Stimulated activated memory B cell treated with anti-CD40 and anti-IgM and Interleukin-4, amounts not matched to agents 10 μg/mL and 1 μg/mL and 100 μg/mL, for 72 hours (primary cell): ENCODE measurements at regions not wholly inside any gene's neighbourhood (a gene's known extent, or its start where the extent isn't known, plus 50 kb on each side); places are given as distances from the start of the nearest gene placed in this dataset.

Source experiments
- ATAC-seq: fragments of 150-1000 bp; cut with Tn5 transposase; 2 replicates; pipeline ENCODE4 v1.10.0; 2021
- H3K27ac Mint-ChIP-seq: one replicate; pipeline ENCODE4 v1.8.0; 2022; ENCODE audit warnings: mild to moderate bottlenecking, mixed read lengths
- H3K27me3 Mint-ChIP-seq: one replicate; pipeline ENCODE4 v1.8.0; 2022; ENCODE audit warnings: mixed read lengths
- H3K36me3 Mint-ChIP-seq: one replicate; pipeline ENCODE4 v1.8.0; 2022; ENCODE audit warnings: mixed read lengths
- H3K4me1 Mint-ChIP-seq: one replicate; pipeline ENCODE4 v1.8.0; 2022; ENCODE audit warnings: mixed read lengths
- H3K4me3 Mint-ChIP-seq: one replicate; pipeline ENCODE4 v1.8.0; 2022; ENCODE audit warnings: mild to moderate bottlenecking, moderate library complexity, mixed read lengths
- H3K9me3 Mint-ChIP-seq: one replicate; pipeline ENCODE4 v1.8.0; 2022; ENCODE audit warnings: mixed read lengths

GRCh38 chr6:21690489-21690888 lies 96.9 kb downstream of the SOX4 start:
- Mint-ChIP-seq H3K4me1 (no peaks in the 10 kb centered on the region), H3K4me3 (no peak overlapping the region), H3K9me3 (peaks cover 6% of the 10 kb centered on the region), H3K27ac (no peak overlapping the region), H3K27me3 (no peaks in the 10 kb centered on the region), H3K36me3 (no peaks in the 10 kb centered on the region)
- ATAC-seq: no peak

GRCh38 chr6:21691685-21692346 lies 98.3 kb downstream of the SOX4 start:
- H3K27ac Mint-ChIP-seq: no peak overlapping the region
- ATAC-seq: no peak
- H3K27me3 Mint-ChIP-seq: no peaks in the 10 kb centered on the region
- peaks cover 6% of the 10 kb centered on the region for H3K9me3 Mint-ChIP-seq
- H3K4me3 Mint-ChIP-seq: no peak overlapping the region
- H3K36me3 Mint-ChIP-seq: no peaks in the 10 kb centered on the region
- H3K4me1 Mint-ChIP-seq: no peaks in the 10 kb centered on the region

- Mint-ChIP-seq H3K36me3 (no peaks in the 10 kb centered on the region), H3K4me3 (no peak overlapping the region), H3K4me1 (no peaks in the 10 kb centered on the region), H3K9me3 (peaks cover 5% of the 10 kb centered on the region), H3K27ac (no peak overlapping the region), H3K27me3 (no peaks in the 10 kb centered on the region)
- ATAC-seq: no peak
These were observed 99.2 kb downstream of the SOX4 start for GRCh38 chr6:21692721-21693120.

- H3K9me3 Mint-ChIP-seq: peaks cover 2% of the 10 kb centered on the region
- no peak for ATAC-seq
- H3K36me3 Mint-ChIP-seq: no peaks in the 10 kb centered on the region
- no peak overlapping the region for H3K4me3 Mint-ChIP-seq
- no peak overlapping the region for H3K27ac Mint-ChIP-seq
- no peaks in the 10 kb centered on the region for H3K4me1 Mint-ChIP-seq
- no peaks in the 10 kb centered on the region for H3K27me3 Mint-ChIP-seq
These were observed 100.6 kb downstream of the SOX4 start for GRCh38 chr6:21694168-21694567.

GRCh38 chr6:21707524-21708319 lies 114.2 kb downstream of the SOX4 start:
- no peak for ATAC-seq

GRCh38 chr6:21708320-21708580 lies 114.7 kb downstream of the SOX4 start:
- ATAC-seq: no peak
- no peaks in the 10 kb centered on the region for H3K4me1 Mint-ChIP-seq
- no peak overlapping the region for H3K4me3 Mint-ChIP-seq

More at GRCh38 chr6:21707524-21708319, 114.2 kb downstream of the SOX4 start:
- H3K27me3 Mint-ChIP-seq: no peaks in the 10 kb centered on the region
- H3K36me3 Mint-ChIP-seq: no peaks in the 10 kb centered on the region
- H3K27ac Mint-ChIP-seq: no peak overlapping the region
- H3K4me3 Mint-ChIP-seq: no peak overlapping the region
- no peaks in the 10 kb centered on the region for H3K4me1 Mint-ChIP-seq
- no peaks in the 10 kb centered on the region for H3K9me3 Mint-ChIP-seq

GRCh38 chr6:21710216-21710615 lies 116.7 kb downstream of the SOX4 start:
- Mint-ChIP-seq H3K36me3 (no peaks in the 10 kb centered on the region), H3K4me1 (no peaks in the 10 kb centered on the region), H3K27ac (no peak overlapping the region), H3K4me3 (no peak overlapping the region), H3K9me3 (no peaks in the 10 kb centered on the region), H3K27me3 (no peaks in the 10 kb centered on the region)
- ATAC-seq: no peak

More at GRCh38 chr6:21708320-21708580, 114.7 kb downstream of the SOX4 start:
- Mint-ChIP-seq H3K9me3 (no peaks in the 10 kb centered on the region), H3K27me3 (no peaks in the 10 kb centered on the region), H3K27ac (no peak overlapping the region), H3K36me3 (no peaks in the 10 kb centered on the region)

- Mint-ChIP-seq H3K36me3 (no peaks in the 10 kb centered on the region), H3K4me1 (no peaks in the 10 kb centered on the region), H3K9me3 (no peaks in the 10 kb centered on the region)
These were observed 117.5 kb downstream of the SOX4 start for GRCh38 chr6:21710908-21711627.

GRCh38 chr6:21712213-21712612 lies 118.7 kb downstream of the SOX4 start:
- ATAC-seq: no peak
- no peak overlapping the region for H3K4me3 Mint-ChIP-seq
- H3K36me3 Mint-ChIP-seq: no peaks in the 10 kb centered on the region
- H3K27me3 Mint-ChIP-seq: no peaks in the 10 kb centered on the region
- H3K9me3 Mint-ChIP-seq: no peaks in the 10 kb centered on the region
- H3K27ac Mint-ChIP-seq: no peak overlapping the region
- no peaks in the 10 kb centered on the region for H3K4me1 Mint-ChIP-seq

More at GRCh38 chr6:21710908-21711627, 117.5 kb downstream of the SOX4 start:
- Mint-ChIP-seq H3K27me3 (no peaks in the 10 kb centered on the region), H3K27ac (no peak overlapping the region), H3K4me3 (no peak overlapping the region)
- no peak for ATAC-seq

GRCh38 chr6:21713481-21713880 lies 119.9 kb downstream of the SOX4 start:
- Mint-ChIP-seq H3K4me1 (no peaks in the 10 kb centered on the region), H3K9me3 (no peaks in the 10 kb centered on the region), H3K27ac (no peak overlapping the region), H3K36me3 (no peaks in the 10 kb centered on the region), H3K4me3 (no peak overlapping the region), H3K27me3 (no peaks in the 10 kb centered on the region)
- ATAC-seq: no peak

- Mint-ChIP-seq H3K27me3 (no peaks in the 10 kb centered on the region), H3K27ac (no peak overlapping the region), H3K4me1 (no peaks in the 10 kb centered on the region), H3K9me3 (peaks cover 3% of the 10 kb centered on the region), H3K36me3 (no peaks in the 10 kb centered on the region), H3K4me3 (no peak overlapping the region)
- ATAC-seq: no peak
These were observed 121.6 kb downstream of the SOX4 start for GRCh38 chr6:21715180-21715579.

GRCh38 chr6:21722510-21722909 lies 129.0 kb downstream of the SOX4 start:
- H3K4me1 Mint-ChIP-seq: no peaks in the 10 kb centered on the region
- no peak overlapping the region for H3K27ac Mint-ChIP-seq
- H3K27me3 Mint-ChIP-seq: no peaks in the 10 kb centered on the region
- peaks cover 3% of the 10 kb centered on the region for H3K9me3 Mint-ChIP-seq
- no peaks in the 10 kb centered on the region for H3K36me3 Mint-ChIP-seq
- no peak for ATAC-seq
- H3K4me3 Mint-ChIP-seq: no peak overlapping the region

- Mint-ChIP-seq H3K27ac (no peak overlapping the region), H3K4me3 (no peak overlapping the region), H3K36me3 (no peaks in the 10 kb centered on the region), H3K9me3 (peaks cover 2% of the 10 kb centered on the region), H3K4me1 (no peaks in the 10 kb centered on the region), H3K27me3 (no peaks in the 10 kb centered on the region)
- ATAC-seq: no peak
These were observed 133.1 kb downstream of the SOX4 start for GRCh38 chr6:21726676-21727075.

GRCh38 chr6:21728141-21728540 lies 134.6 kb downstream of the SOX4 start:
- no peak overlapping the region for H3K27ac Mint-ChIP-seq
- no peaks in the 10 kb centered on the region for H3K4me1 Mint-ChIP-seq
- H3K36me3 Mint-ChIP-seq: no peaks in the 10 kb centered on the region
- no peaks in the 10 kb centered on the region for H3K27me3 Mint-ChIP-seq
- peaks cover 2% of the 10 kb centered on the region for H3K9me3 Mint-ChIP-seq
- no peak overlapping the region for H3K4me3 Mint-ChIP-seq
- ATAC-seq: no peak

- Mint-ChIP-seq H3K4me1 (no peaks in the 10 kb centered on the region), H3K9me3 (peaks cover 2% of the 10 kb centered on the region), H3K4me3 (no peak overlapping the region), H3K36me3 (no peaks in the 10 kb centered on the region), H3K27ac (no peak overlapping the region), H3K27me3 (no peaks in the 10 kb centered on the region)
- no peak for ATAC-seq
These were observed 135.9 kb downstream of the SOX4 start for GRCh38 chr6:21729431-21729830.

GRCh38 chr6:21730533-21730932 lies 137.0 kb downstream of the SOX4 start:
- H3K4me3 Mint-ChIP-seq: no peak overlapping the region
- H3K27me3 Mint-ChIP-seq: no peaks in the 10 kb centered on the region
- no peaks in the 10 kb centered on the region for H3K36me3 Mint-ChIP-seq
- no peaks in the 10 kb centered on the region for H3K4me1 Mint-ChIP-seq
- no peak for ATAC-seq
- H3K9me3 Mint-ChIP-seq: peaks cover 2% of the 10 kb centered on the region
- no peak overlapping the region for H3K27ac Mint-ChIP-seq
